WERI-Rb-1 (cell line): ENCODE measurements at regions not wholly inside any gene's neighbourhood (a gene's known extent, or its start where the extent isn't known, plus 50 kb on each side); places are given as distances from the start of the nearest gene placed in this dataset.

Experiments
- DNase-seq: peaks from one replicate; pipeline ENCODE4 v3.0.0-alpha.2; 2020
- H3K27ac ChIP-seq: fragments of 250-450 bp; sonication (Bioruptor Pico); 2 replicates; pipeline ENCODE4 v1.5.1; 2020; ENCODE audit warnings: mild to moderate bottlenecking, moderate library complexity
- H3K27me3 ChIP-seq: fragments of 250-450 bp; sonication (Bioruptor Pico); 2 replicates; pipeline ENCODE4 v1.5.1; 2021; ENCODE audit warnings: mild to moderate bottlenecking, low read depth, moderate library complexity; ENCODE audit not compliant: insufficient read depth, severe bottlenecking
- H3K36me3 ChIP-seq: fragments of 250-450 bp; sonication (Bioruptor Pico); 2 replicates; pipeline ENCODE4 v1.5.1; 2020; ENCODE audit warnings: mild to moderate bottlenecking, moderate library complexity
- H3K4me3 ChIP-seq: 2 replicates; pipeline ENCODE4 v1.5.1; 2011; ENCODE audit warnings: low read depth, mild to moderate bottlenecking, control low read depth, low read length
- H3K9me3 ChIP-seq: fragments of 250-450 bp; sonication (Bioruptor Pico); 2 replicates; pipeline ENCODE4 v1.5.1; 2021; ENCODE audit warnings: mild to moderate bottlenecking, moderate library complexity; ENCODE audit not compliant: severe bottlenecking
- TF ChIP-seq, protein P1 (sequence below): IDR thresholded peaks from 2 replicates; pipeline ENCODE4 v1.5.1; 2011; ENCODE audit warnings: low read depth, mild to moderate bottlenecking, control low read depth, inconsistent platforms, low read length

DNA sequence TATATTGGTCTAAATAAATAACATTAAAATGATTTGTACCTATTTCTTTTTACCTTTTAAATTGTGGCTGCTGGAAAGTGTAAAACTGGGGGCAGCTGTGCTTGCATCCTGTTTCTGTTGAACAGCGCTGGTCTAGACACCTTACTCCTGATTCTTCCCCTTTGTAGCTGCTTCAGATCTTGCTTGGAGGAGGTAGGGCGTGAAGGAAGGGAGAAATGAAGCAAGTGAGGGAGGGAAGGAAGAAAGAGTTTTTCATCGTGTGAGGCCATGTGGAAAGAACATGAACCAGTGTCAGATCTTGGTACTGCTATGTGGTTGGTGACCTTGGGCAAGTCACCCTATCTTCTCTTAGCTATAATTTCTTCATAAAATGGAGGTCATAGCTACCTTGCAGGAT is 89.0 kb upstream of the SEC11C start:
- DNase-seq: no peak
- Histone ChIP-seq H3K36me3 (no peaks in the 10 kb centered on the region), H3K27me3 (no peaks in the 10 kb centered on the region), H3K4me3 (no peak overlapping the region), H3K27ac (peak overlapping the region; percentile 88), H3K9me3 (no peaks in the 10 kb centered on the region)
- TF ChIP-seq, protein P1, sequence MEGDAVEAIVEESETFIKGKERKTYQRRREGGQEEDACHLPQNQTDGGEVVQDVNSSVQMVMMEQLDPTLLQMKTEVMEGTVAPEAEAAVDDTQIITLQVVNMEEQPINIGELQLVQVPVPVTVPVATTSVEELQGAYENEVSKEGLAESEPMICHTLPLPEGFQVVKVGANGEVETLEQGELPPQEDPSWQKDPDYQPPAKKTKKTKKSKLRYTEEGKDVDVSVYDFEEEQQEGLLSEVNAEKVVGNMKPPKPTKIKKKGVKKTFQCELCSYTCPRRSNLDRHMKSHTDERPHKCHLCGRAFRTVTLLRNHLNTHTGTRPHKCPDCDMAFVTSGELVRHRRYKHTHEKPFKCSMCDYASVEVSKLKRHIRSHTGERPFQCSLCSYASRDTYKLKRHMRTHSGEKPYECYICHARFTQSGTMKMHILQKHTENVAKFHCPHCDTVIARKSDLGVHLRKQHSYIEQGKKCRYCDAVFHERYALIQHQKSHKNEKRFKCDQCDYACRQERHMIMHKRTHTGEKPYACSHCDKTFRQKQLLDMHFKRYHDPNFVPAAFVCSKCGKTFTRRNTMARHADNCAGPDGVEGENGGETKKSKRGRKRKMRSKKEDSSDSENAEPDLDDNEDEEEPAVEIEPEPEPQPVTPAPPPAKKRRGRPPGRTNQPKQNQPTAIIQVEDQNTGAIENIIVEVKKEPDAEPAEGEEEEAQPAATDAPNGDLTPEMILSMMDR: no peak

GRCh38 chr18:59051470-59052165 is 88.1 kb upstream of the SEC11C start:
- H3K27ac ChIP-seq: no peak overlapping the region
- no peak overlapping the region for H3K4me3 ChIP-seq
- H3K9me3 ChIP-seq: no peaks in the 10 kb centered on the region
- H3K27me3 ChIP-seq: no peaks in the 10 kb centered on the region
- no peaks in the 10 kb centered on the region for H3K36me3 ChIP-seq
- DNase-seq: no peak
- TF ChIP-seq, protein P1: no peak

DNA sequence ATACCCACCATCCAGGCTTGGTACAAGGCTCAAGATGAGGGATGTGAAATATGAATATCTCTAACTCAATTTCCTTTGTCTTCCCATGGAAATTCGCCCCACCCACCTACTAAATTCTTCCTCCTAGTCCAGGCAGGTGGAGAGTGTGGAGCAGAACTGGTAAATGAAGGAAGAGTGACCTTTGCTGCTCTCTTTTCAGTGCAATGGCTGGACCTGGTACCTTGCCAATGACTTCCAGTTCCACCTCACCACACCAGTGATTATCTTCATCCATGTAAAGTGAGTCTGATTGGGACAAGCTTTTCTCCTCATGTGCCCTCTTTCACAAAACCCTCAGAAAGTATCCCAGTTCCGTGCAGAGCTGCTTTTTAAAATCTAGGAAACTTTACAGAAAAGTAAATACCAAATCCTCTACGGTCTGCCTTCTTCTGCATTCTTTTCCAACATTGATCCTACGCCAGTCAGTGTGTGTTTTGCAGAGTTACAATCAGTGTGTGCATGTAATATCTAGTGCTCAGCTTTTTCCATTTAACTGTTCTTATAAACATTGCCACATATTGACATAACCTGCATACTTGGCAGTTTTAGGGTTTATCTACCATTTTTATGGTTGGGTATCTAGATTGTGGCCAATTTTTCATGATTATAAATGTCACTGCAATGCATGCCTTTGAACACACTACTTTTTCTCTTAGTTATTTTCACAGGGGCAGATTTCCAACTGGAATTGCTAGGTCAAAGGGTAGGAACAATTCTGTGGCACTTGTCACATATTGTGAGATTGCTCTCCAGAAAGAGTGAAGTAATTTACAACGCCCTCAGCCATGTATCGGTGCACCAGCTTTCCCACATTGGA is 86.5 kb upstream of the SEC11C start:
- Histone ChIP-seq H3K9me3 (no peaks in the 10 kb centered on the region), H3K36me3 (no peaks in the 10 kb centered on the region), H3K27ac (no peak overlapping the region), H3K27me3 (no peaks in the 10 kb centered on the region), H3K4me3 (no peak overlapping the region)
- no peak for DNase-seq
- TF ChIP-seq, protein P1: no peak

DNA sequence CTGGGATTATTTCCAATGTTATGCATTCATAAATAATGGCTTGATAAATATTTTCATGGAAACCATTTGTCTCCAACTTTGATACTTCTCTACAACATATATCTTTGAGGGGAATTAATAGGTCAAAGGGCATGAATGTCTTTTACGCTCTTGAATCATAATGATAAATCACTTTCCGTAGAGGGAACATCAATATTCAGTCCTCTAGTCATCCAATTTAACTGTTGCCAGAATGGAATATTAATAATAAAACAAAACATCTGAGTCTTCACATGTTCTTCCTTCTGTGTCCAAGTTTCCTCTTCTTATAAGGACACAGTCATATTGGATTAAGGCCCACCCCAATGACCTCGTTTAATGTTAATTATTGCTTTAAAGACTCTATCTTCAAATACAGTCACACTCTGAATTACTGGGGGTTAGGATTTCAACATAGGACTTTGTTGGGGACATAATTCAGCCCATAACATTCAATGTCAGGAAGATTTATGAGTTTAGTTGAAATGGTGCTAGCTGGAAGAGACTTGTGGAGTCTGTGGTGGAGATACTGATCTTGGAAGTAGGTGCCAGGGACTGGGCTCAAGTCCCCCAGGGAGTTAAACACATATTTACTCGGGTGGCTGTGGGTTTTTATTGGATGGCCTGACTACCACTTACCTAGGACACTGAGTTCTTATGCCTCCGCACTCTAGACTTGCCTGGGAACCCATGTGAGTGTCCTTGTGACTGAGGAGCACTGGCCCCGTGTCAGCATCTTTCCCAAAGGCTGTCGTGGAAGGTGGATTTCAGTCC is 85.0 kb upstream of the SEC11C start:
- TF ChIP-seq, protein P1: no peak
- Histone ChIP-seq H3K27ac (no peak overlapping the region), H3K27me3 (no peaks in the 10 kb centered on the region)

DNA sequence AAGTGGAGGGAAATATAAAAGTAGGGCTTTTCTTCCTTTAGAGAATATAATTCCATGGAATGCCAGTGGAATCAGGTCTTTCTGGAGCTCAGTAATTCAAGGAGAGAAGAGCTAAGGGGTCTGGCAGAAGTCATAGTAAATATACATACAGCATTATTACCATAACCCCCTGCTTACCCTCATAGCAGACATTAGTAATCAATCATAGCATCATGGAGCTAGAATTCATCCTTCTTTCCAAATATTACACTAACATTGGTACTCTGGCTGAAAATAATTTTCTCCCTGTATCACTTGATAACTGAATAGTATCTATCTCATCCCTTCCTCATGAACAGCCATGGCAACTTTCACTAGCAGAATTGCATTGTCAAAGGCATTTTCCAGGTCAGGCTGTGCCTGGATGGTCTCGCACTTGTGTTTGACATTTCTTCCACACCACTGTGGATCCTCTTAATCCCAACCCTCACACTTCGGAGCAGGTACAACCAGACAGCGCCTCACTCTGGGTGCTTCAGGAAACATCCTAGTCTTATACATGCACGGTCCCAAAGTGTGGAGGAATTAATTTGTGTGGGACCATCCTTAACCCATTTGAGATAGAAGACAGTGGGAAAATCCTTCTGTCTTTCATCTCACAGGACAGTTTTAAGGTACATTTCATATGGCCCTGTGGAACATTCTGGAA is 84.2 kb upstream of the SEC11C start:
- Histone ChIP-seq H3K36me3 (no peaks in the 10 kb centered on the region), H3K27ac (no peak overlapping the region), H3K9me3 (no peaks in the 10 kb centered on the region), H3K4me3 (no peak overlapping the region), H3K27me3 (no peaks in the 10 kb centered on the region)
- TF ChIP-seq, protein P1: peak; percentile 86
- peak; percentile 85 for DNase-seq

More for the DNA sequence above, 85.0 kb upstream of the SEC11C start:
- Histone ChIP-seq H3K9me3 (no peaks in the 10 kb centered on the region), H3K4me3 (no peak overlapping the region), H3K36me3 (no peaks in the 10 kb centered on the region)
- DNase-seq: no peak
